GM21786 (cell line): ENCODE measurements at regions not wholly inside any gene's neighbourhood (a gene's known extent, or its start where the extent isn't known, plus 50 kb on each side); places are given as distances from the start of the nearest gene placed in this dataset.

ENCODE experiments used
- ATAC-seq: cut with Tn5 transposase; IDR thresholded peaks from one replicate; pipeline ENCODE4 v1.9.1; 2021; ENCODE audit not compliant: unreplicated experiment

- no peak for ATAC-seq
Observed at GRCh38 chr11:121706884-121707420, 254.2 kb upstream of the SORL1-AS1 start.

DNA sequence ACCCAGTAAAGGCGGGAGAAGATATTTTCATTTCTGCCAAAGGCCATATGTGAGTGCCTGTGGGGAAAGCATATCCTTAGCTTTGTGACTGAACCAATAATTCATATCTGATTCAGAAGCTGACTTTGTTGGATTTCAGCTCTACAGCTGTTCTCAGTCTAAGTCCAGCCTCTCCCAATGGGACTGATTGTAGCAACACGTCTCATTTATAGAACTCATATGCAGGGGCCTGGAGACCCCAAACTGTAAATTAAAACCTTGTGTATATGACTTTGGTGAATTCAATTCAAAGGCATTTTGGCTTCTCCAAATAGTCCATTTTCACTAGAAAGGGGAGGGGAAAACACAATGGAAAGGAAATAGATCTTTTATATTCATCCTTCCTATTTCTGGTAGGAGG, 250.4 kb upstream of the SORL1-AS1 start:
- ATAC-seq = no peak

DNA sequence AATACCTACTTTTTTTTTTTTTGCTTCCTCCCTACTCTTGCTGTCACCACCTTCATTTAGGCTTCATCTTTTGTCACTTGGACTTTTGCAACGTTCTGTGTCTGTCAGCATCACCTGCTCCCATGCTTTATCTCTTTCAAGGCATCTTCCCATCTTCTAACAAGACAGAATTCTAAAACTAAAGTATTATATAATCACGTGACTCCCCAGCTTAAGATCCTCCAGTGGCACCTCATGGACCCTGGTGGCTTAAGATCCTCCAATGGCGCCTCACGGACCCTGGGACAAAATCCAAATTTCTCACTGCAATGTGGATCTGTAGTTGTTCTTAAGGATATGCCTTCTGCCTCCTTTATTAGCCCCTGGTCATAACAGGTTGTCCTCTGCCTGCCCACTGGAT, 248.2 kb upstream of the SORL1-AS1 start:
- ATAC-seq = no peak

- no peak for ATAC-seq
Observed at GRCh38 chr11:121699801-121700200, 247.0 kb upstream of the SORL1-AS1 start.

GRCh38 chr11:121696931-121697670, 244.3 kb upstream of the SORL1-AS1 start:
- ATAC-seq = no peak

- ATAC-seq = no peak
Observed at GRCh38 chr11:121696177-121696871, 243.6 kb upstream of the SORL1-AS1 start.

DNA sequence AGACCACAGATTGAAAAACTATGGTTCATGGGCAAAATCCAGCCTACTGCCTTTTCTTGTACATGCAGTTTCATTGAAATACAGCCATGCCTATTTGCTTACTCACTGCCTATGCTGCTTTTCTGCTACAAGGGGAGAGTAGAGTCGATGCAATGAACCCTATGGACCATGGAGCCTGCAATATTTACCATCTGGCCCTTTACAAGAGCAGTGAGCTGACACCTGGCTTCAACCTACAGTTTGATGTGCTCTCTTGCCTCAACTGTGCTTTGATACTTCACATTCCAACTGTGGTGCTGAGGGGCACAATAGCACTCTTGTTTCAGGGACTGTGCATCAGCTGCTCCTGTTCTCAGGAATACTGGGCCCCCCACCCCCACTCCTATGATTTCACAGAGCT, 239.5 kb upstream of the SORL1-AS1 start:
- ATAC-seq = no peak

- no peak for ATAC-seq
Observed at GRCh38 chr11:121688860-121689614, 236.3 kb upstream of the SORL1-AS1 start.

GRCh38 chr11:121688055-121688491, 235.3 kb upstream of the SORL1-AS1 start:
- no peak for ATAC-seq

- ATAC-seq = no peak
Observed at GRCh38 chr11:121683791-121684190, 231.0 kb upstream of the SORL1-AS1 start.
